ENCODE measurements at regions not wholly inside any gene's neighbourhood (a gene's known extent, or its start where the extent isn't known, plus 50 kb on each side); places are given as distances from the start of the nearest gene placed in this dataset.
"Not testable (repeated sequence)": the region's sequence is repeated elsewhere in the genome, so short reads cannot be mapped to it uniquely, and the experiment has no call there.

DNA sequence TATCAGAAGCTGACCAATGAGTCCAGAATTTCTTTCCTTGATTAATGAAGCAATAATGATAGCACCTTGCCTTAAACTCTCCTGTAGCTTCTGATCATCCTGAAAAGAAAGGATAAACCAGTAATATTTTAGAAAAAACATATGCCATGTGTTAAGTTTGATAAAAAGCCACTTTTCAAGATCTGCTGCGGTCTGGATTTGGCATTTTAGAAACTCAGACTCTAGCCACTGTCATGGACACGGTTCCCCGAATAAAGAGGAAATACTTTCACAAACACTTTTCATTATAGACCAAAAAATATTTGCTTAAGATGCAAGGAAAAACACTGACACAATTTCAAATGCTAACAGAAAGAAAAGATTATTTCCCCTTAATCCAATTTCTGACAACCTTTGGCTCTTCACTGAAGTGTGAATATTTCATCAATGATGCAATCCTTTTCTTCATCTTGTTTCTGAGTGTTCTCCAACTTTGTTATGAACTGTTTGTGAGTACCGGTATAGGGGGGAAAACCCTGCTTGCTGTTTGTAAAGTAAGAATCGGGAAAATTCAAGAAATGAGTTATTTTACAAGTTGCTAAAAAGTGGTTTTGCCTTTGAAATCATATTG lies 329.5 kb downstream of the CRPPA start:
- no peaks in the 10 kb centered on the region for H3K36me3 Mint-ChIP-seq (ENCODE audit: low read depth)
- no peaks in the 10 kb centered on the region for H3K9me3 Mint-ChIP-seq
- H3K4me1 Mint-ChIP-seq (ENCODE audit: low read depth) = no peaks in the 10 kb centered on the region
- DNase-seq (no peak), ATAC-seq (no peak)
- intact Hi-C loops (cut with micrococcal nuclease) = loop anchor here (10.0 kb wide), 1 partner anchor 333 kb away; the partner anchor contains the start of gene CRPPA
- H3K27ac Mint-ChIP-seq = no peak overlapping the region
- no peak for TF ChIP-seq CTCF (IDR thresholded peaks at IDR 0.05)
- CTCF ChIA-PET = interaction anchor here (1.5 kb wide), 1 partner anchor 473 kb away, joined by 4 read pairs; no protein-coding TSS in a partner anchor
- POLR2A ChIA-PET = no interaction called here
- H3K4me3 Mint-ChIP-seq = no peak overlapping the region
- H3K27me3 Mint-ChIP-seq = no peaks in the 10 kb centered on the region

GRCh38 chr7:16089801-16090200 lies 331.5 kb downstream of the CRPPA start:
- H3K27me3 Mint-ChIP-seq = no peaks in the 10 kb centered on the region
- H3K27ac Mint-ChIP-seq = no peak overlapping the region
- no peaks in the 10 kb centered on the region for H3K4me1 Mint-ChIP-seq (ENCODE audit: low read depth)
- H3K4me3 Mint-ChIP-seq = no peak overlapping the region
- ChIA-PET CTCF (no interaction called here), POLR2A (no interaction called here)
- DNase-seq (no peak), ATAC-seq (no peak)
- H3K9me3 Mint-ChIP-seq = no peaks in the 10 kb centered on the region
- no peaks in the 10 kb centered on the region for H3K36me3 Mint-ChIP-seq (ENCODE audit: low read depth)
- intact Hi-C loops (cut with micrococcal nuclease) = loop anchor here (10.0 kb wide), 1 partner anchor 335 kb away; the partner anchor contains the start of gene CRPPA
- TF ChIP-seq CTCF (IDR thresholded peaks at IDR 0.05) = no peak

GRCh38 chr7:16089191-16089590 lies 332.1 kb downstream of the CRPPA start:
- intact Hi-C loops (cut with micrococcal nuclease) = no loop called here
- TF ChIP-seq CTCF (IDR thresholded peaks at IDR 0.05) = no peak
- no peak for ATAC-seq
- no peak for DNase-seq
- no peaks in the 10 kb centered on the region for H3K36me3 Mint-ChIP-seq (ENCODE audit: low read depth)
- no peak overlapping the region for H3K27ac Mint-ChIP-seq
- no peak overlapping the region for H3K4me3 Mint-ChIP-seq
- ChIA-PET POLR2A (no interaction called here), CTCF (no interaction called here)
- H3K9me3 Mint-ChIP-seq = no peaks in the 10 kb centered on the region
- H3K27me3 Mint-ChIP-seq = no peaks in the 10 kb centered on the region
- H3K4me1 Mint-ChIP-seq (ENCODE audit: low read depth) = no peaks in the 10 kb centered on the region

GRCh38 chr7:16086743-16087142 lies 334.6 kb downstream of the CRPPA start:
- Mint-ChIP-seq H3K4me1 (ENCODE audit: low read depth) (no peaks in the 10 kb centered on the region), H3K4me3 (no peak overlapping the region), H3K27me3 (no peaks in the 10 kb centered on the region), H3K27ac (no peak overlapping the region), H3K36me3 (ENCODE audit: low read depth) (no peaks in the 10 kb centered on the region), H3K9me3 (no peaks in the 10 kb centered on the region)
- no peak for TF ChIP-seq CTCF (IDR thresholded peaks at IDR 0.05)
- ChIA-PET POLR2A (no interaction called here), CTCF (no interaction called here)
- DNase-seq (no peak), ATAC-seq (no peak)
- intact Hi-C loops (cut with micrococcal nuclease) = no loop called here

DNA sequence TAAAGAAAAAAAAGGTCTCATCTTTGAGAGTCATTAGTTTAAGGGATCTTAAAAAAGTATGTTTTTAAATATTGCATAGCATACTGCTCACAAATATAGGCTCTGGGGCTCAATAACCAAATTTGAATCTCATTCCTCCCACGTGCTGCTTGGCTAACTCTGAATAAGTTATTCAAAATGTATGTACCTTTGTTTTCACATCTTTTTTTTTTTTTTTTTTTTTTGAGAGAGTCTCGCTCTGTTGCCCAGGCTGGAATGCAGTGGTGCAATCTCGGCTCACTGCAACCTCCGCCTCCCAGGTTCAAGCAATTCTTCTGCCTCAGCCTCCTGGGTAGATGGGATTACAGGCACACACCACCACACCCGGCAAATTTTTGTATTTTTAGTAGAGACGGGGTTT lies 335.6 kb downstream of the CRPPA start:
- H3K27me3 Mint-ChIP-seq; POLR2A ChIA-PET; H3K4me3 Mint-ChIP-seq; H3K36me3 Mint-ChIP-seq (ENCODE audit: low read depth); DNase-seq; H3K4me1 Mint-ChIP-seq (ENCODE audit: low read depth); intact Hi-C loops (cut with micrococcal nuclease); H3K9me3 Mint-ChIP-seq; ATAC-seq; H3K27ac Mint-ChIP-seq; CTCF ChIA-PET: not testable (repeated sequence)
